ENCODE measurements at regions not wholly inside any gene's neighbourhood (a gene's known extent, or its start where the extent isn't known, plus 50 kb on each side); places are given as distances from the start of the nearest gene placed in this dataset.
A peak's percentile ranks its signal among the peaks of the same experiment; 100 is the strongest.
"Not testable (repeated sequence)": the region's sequence is repeated elsewhere in the genome, so short reads cannot be mapped to it uniquely, and the experiment has no call there.

DNA sequence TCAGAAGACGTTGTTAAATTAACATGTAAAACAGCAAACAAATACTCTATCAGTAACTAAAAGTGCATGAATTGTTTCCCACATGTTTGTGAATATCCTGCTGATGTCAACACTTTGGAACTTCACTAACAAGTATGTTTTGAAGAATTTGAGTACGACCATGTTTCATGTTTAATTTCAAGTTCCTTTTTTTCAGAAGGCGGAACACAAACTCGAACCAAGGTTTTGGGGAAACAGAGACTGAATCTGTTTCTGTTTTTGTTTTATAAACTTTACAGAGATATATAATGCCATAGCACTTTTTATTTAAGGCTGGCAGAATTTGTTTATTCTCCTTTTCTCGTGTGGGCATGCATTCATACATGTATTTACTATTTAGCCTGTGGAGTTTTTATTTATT, 509.3 kb upstream of the CITED2 start:
- no peak for TF ChIP-seq JUND (IDR thresholded peaks at IDR 0.05; ENCODE audit: low read depth)
- DNase-seq (ENCODE audit: low read depth in 1 of 2, low spot score in 1 of 2) = no peak
- in situ Hi-C loops (cut with HindIII; ENCODE audit: low pct_unique_long_range_greater_than_20kb, low sequenced_read_pairs) = no loop called here

DNA sequence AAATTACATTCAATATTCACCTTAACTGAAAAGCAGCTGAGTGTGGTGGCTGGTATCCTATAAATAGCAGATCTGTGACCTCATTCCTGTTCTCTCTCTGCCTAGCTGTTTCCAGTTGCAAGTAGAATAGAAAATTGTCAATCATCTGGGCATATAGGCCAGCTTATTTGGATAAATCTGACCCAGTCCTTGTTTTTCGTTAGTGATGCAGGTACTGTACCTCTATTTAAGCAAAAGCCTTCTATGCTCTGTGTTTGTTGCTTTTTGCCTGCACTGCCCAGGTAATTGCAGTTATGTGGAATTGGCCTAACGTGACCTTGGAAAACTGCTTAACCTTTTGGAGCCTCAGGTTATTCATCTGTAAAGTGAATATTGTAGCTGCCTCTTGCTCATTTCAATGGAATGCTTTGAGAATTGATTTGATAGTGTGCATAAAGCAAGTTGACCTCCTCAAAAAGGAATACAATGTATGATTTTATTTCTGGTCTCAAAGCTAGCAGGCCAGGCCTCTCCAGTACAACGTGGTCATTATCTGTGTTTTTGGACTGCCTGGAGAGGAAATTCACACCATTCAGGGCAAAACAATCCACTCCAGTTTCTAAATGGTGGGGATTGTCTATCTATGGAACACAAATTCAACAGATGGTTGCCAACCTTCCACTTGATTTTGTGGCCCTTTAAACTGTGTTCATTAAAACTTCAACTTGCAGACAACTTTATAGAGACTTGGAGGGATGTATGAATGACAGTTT, 508.7 kb upstream of the CITED2 start:
- TF ChIP-seq JUND (IDR thresholded peaks at IDR 0.05; ENCODE audit: low read depth) = no peak
- in situ Hi-C loops (cut with HindIII; ENCODE audit: low pct_unique_long_range_greater_than_20kb, low sequenced_read_pairs) = no loop called here
- no peak for DNase-seq (ENCODE audit: low read depth in 1 of 2, low spot score in 1 of 2)

GRCh38 chr6:139882234-139882633, 507.8 kb upstream of the CITED2 start:
- no peak for DNase-seq (ENCODE audit: low read depth in 1 of 2, low spot score in 1 of 2)
- in situ Hi-C loops (cut with HindIII; ENCODE audit: low pct_unique_long_range_greater_than_20kb, low sequenced_read_pairs) = no loop called here

DNA sequence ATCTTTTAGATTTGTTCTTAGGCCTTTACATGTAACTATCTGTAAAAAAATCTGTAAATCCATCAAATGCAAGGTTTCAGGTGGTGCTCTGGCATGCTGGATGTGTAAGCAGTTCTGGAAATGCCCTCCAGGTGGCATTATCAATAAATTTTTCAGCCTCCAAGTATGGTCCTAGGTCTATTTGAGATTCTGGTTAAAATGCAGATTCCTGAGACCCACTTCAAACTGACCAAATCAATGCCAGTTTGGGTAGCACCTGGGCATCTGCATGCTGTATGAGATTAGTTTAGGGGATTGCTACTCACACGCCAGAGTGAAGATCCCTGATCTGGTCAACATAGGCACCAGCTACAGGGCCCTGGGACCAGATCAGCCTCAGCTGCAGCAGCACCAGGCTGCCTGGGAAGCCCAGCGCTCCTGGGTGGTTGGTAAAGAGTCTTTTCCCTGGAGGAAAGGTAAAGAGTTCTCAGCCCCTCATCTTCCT, 507.3 kb upstream of the CITED2 start:
- peak in 1 of 2 experiments; percentile 75 for DNase-seq (ENCODE audit: low read depth in 1 of 2, low spot score in 1 of 2)
- TF ChIP-seq JUND (IDR thresholded peaks at IDR 0.05; ENCODE audit: low read depth) = no peak
- in situ Hi-C loops (cut with HindIII; ENCODE audit: low pct_unique_long_range_greater_than_20kb, low sequenced_read_pairs) = no loop called here

More at GRCh38 chr6:139882234-139882633, 507.8 kb upstream of the CITED2 start:
- no peak for TF ChIP-seq JUND (IDR thresholded peaks at IDR 0.05; ENCODE audit: low read depth)

GRCh38 chr6:139881236-139881635, 506.8 kb upstream of the CITED2 start:
- in situ Hi-C loops (cut with HindIII; ENCODE audit: low pct_unique_long_range_greater_than_20kb, low sequenced_read_pairs) = no loop called here
- no peak for TF ChIP-seq JUND (IDR thresholded peaks at IDR 0.05; ENCODE audit: low read depth)
- DNase-seq (ENCODE audit: low read depth in 1 of 2, low spot score in 1 of 2) = peak in 1 of 2 experiments; percentile 61

GRCh38 chr6:139879823-139880356, 505.4 kb upstream of the CITED2 start:
- DNase-seq (ENCODE audit: low read depth in 1 of 2, low spot score in 1 of 2) = peak in 1 of 2 experiments; percentile 89
- peak; percentile 72; the same call in 1 of the 2 replicates for TF ChIP-seq JUND (IDR thresholded peaks at IDR 0.05; ENCODE audit: low read depth)
- in situ Hi-C loops (cut with HindIII; ENCODE audit: low pct_unique_long_range_greater_than_20kb, low sequenced_read_pairs) = no loop called here

DNA sequence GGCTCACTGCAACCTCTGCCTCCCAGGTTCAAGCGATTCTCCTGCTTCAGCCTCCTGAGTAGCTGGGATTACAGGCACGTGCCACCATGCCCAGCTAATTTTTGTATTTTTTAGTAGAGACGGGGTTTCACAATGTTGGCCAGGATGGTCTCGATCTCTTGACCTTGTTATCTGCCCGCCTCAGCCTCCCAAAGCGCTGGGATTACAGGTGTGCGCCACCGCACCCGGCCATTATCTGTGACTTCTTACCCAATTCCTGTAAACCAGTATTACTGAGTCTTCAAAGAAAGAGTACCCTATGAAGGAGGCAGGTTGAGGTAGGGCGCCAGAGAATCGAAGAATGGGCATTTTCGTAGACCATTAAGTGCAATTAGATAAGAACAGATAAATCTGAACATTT, 504.8 kb upstream of the CITED2 start:
- DNase-seq (ENCODE audit: low read depth in 1 of 2, low spot score in 1 of 2); in situ Hi-C loops (cut with HindIII; ENCODE audit: low pct_unique_long_range_greater_than_20kb, low sequenced_read_pairs): not testable (repeated sequence)

DNA sequence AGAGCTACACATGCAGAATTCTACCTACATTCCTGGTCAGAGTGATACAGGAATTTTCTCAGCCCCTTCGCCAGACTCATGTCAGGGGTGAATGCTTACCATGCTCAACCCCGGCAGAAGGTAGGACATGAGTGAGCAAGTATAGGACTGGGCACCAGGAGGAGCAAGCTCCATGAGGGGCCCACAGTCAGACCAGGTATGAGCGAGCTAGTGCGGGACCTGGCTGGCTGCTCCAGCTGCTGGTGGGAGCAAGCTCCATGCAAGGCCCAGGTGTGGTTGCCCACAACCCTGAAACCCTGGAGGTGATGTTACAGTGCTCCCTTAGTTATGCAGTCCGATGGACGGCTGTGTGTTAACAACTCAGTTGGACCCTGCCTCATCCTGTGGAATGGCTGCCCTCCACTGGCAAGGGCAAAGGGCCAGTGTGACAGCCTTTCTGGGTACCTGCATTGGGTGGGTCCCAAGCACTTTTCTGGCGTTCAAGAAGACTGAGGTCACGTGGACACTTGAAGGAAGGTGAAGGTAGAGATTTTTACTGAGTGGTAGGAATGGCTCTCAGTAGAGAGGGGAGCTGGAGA, 503.5 kb upstream of the CITED2 start:
- no peak for DNase-seq (ENCODE audit: low read depth in 1 of 2, low spot score in 1 of 2)
- in situ Hi-C loops (cut with HindIII; ENCODE audit: low pct_unique_long_range_greater_than_20kb, low sequenced_read_pairs) = no loop called here
- TF ChIP-seq JUND (IDR thresholded peaks at IDR 0.05; ENCODE audit: low read depth) = no peak

DNA sequence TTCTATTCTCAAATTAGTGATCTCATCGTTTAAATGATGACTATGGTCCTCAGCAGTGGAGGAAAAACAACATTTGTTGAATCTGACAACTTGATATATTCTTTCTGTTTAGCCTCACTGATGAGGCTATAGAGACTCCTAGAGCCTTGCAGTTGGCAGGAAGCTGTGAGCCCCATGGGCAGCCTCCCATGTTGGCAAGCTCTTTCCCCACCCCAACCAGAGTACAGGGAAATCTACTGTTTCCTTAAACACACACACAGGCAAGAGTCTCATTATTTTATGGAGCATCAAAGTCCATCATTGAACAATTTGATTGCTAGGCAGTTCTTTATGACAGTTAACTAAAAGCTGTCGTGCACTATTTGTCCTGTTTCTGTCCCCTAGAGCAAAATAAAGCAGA, 498.2 kb upstream of the CITED2 start:
- TF ChIP-seq JUND (IDR thresholded peaks at IDR 0.05; ENCODE audit: low read depth) = no peak
- in situ Hi-C loops (cut with HindIII; ENCODE audit: low pct_unique_long_range_greater_than_20kb, low sequenced_read_pairs) = no loop called here

DNA sequence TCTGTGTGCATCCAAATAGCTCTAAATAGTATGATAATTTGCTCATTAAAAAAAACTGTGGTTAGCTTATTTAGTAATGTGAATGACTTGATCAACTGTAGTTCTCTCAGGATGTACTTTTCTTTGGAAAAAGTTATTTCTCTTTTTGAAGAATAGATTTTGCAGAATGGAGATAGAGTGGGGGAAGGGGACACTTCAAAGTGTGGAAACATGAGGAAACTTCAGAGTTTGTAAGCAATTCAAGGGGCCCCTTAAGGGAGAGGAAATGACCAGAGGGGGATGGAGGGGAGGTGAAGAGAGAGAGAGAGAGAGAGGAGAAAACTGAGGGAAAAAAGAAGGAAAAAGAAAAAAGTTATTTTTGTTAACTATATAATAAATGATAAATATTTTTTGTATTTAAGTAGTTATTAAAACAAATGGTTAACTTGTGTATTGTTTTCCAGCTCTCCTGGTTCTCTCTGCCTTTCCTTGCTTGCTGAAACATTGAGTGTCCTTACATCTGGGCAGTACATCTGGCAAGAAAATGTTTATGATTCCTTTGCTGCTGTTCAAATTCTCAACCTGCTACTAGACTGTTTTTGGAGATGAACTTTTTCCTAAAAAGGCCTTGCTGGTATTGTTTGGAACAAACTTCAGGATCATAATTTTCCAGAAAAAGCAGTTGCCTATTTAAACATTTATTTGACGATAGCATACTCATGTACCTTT, 497.5 kb upstream of the CITED2 start:
- in situ Hi-C loops (cut with HindIII; ENCODE audit: low pct_unique_long_range_greater_than_20kb, low sequenced_read_pairs) = no loop called here
- no peak for TF ChIP-seq JUND (IDR thresholded peaks at IDR 0.05; ENCODE audit: low read depth)
- no peak for DNase-seq (ENCODE audit: low read depth in 1 of 2, low spot score in 1 of 2)

More for the DNA sequence above, 498.2 kb upstream of the CITED2 start:
- no peak for DNase-seq (ENCODE audit: low read depth in 1 of 2, low spot score in 1 of 2)

DNA sequence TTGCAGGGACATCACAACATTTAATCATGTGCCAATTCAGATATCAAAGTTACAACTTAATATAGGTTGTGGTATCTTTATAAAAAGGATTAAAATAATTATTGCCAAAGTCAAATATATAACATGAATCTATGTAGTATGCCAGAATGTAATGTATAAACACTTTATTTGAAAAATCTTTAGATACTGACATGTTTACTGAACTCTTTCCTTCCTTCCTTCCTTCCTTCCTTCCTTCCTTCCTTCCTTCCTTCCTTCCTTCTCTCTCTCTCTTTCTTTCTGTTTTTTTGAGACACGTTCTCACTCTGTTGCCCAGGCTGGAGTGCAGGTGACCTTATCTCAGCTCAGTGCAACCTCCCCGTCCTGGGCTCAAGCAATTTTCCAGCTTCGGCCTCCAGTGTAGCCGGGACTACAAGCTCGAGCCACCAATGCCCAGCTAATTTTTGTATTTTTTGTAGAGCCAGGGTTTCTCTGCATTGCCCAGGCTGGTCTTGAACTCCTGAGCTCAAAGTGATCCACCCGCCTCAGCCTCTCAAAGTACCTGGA, 496.8 kb upstream of the CITED2 start:
- in situ Hi-C loops (cut with HindIII; ENCODE audit: low pct_unique_long_range_greater_than_20kb, low sequenced_read_pairs) = no loop called here
- no peak for DNase-seq (ENCODE audit: low read depth in 1 of 2, low spot score in 1 of 2)
- no peak for TF ChIP-seq JUND (IDR thresholded peaks at IDR 0.05; ENCODE audit: low read depth)

DNA sequence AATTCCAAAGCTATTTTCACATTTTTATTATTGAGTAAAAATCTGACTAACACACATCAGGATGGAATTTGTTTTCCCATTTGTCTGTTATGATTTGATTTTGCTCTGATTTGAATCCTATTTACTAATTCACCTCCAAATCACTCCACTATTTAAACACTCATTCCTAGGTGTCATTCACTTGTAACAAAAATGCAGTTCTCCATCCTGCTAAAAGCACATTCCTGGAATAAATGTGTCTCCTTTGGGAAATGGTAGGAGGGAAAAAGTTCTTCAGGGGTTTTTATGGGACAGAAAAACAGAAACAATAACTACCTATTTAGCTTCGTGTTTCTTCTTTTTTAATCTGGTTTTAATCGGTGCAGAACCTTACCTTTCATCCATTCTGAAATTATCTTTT, 494.1 kb upstream of the CITED2 start:
- no peak for TF ChIP-seq JUND (IDR thresholded peaks at IDR 0.05; ENCODE audit: low read depth)
- in situ Hi-C loops (cut with HindIII; ENCODE audit: low pct_unique_long_range_greater_than_20kb, low sequenced_read_pairs) = no loop called here
- DNase-seq (ENCODE audit: low read depth in 1 of 2, low spot score in 1 of 2) = no peak

All from T47D (cell line).